ENCODE measurements at regions not wholly inside any gene's neighbourhood (a gene's known extent, or its start where the extent isn't known, plus 50 kb on each side); places are given as distances from the start of the nearest gene placed in this dataset.

- no peak for DNase-seq (ENCODE audit: low spot score)
- no peak for TF ChIP-seq CTCF (IDR thresholded peaks at IDR 0.05; ENCODE audit: extremely low read depth, missing control alignments)
These were observed 102.8 kb upstream of the IFNE start for GRCh38 chr9:21584890-21585289.

- no peak for DNase-seq (ENCODE audit: low spot score)
- TF ChIP-seq CTCF (IDR thresholded peaks at IDR 0.05; ENCODE audit: extremely low read depth, missing control alignments), result no peak
These were observed 103.9 kb upstream of the IFNE start for GRCh38 chr9:21585756-21586752.

GRCh38 chr9:21589344-21590056, 107.4 kb upstream of the IFNE start:
- TF ChIP-seq CTCF (IDR thresholded peaks at IDR 0.05; ENCODE audit: extremely low read depth, missing control alignments), result no peak
- DNase-seq (ENCODE audit: low spot score), result no peak

- TF ChIP-seq CTCF (IDR thresholded peaks at IDR 0.05; ENCODE audit: extremely low read depth, missing control alignments), result no peak
- DNase-seq (ENCODE audit: low spot score), result no peak
These were observed 108.2 kb upstream of the IFNE start for GRCh38 chr9:21590058-21590996.

- TF ChIP-seq CTCF (IDR thresholded peaks at IDR 0.05; ENCODE audit: extremely low read depth, missing control alignments), result no peak
- DNase-seq (ENCODE audit: low spot score), result no peak
These were observed 109.3 kb upstream of the IFNE start for GRCh38 chr9:21591221-21592062.

- no peak for TF ChIP-seq CTCF (IDR thresholded peaks at IDR 0.05; ENCODE audit: extremely low read depth, missing control alignments)
- no peak for DNase-seq (ENCODE audit: low spot score)
These were observed 109.9 kb upstream of the IFNE start for GRCh38 chr9:21592063-21592338.

All from GM20000 (cell line).